HG02885 (cell line): ENCODE measurements at regions not wholly inside any gene's neighbourhood (a gene's known extent, or its start where the extent isn't known, plus 50 kb on each side); places are given as distances from the start of the nearest gene placed in this dataset.

Source experiments
- ATAC-seq: cut with Tn5 transposase; IDR thresholded peaks from one replicate; pipeline ENCODE4 v1.9.1; 2021; ENCODE audit warnings: mild to moderate bottlenecking; ENCODE audit not compliant: unreplicated experiment, poor library complexity

DNA sequence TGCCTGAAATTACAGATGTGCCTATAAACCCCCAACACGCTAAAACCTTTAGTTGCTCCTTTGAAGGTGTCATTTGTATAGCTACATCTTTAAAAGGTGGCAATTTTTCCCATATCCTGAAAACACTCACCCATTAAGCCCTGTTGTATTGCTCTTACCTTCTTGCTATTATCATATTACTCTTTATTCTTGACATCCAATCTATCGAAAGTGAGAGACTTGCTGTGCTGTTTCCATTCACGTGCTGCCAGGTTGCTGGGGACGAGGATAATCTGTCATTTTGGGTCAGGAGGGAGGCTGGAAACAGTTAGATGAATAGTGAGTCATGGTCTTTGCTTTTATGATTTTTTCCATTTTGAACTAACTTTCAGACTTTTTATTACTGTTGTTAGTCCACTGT, 213.0 kb upstream of the PRMT6 start:
- no peak for ATAC-seq

DNA sequence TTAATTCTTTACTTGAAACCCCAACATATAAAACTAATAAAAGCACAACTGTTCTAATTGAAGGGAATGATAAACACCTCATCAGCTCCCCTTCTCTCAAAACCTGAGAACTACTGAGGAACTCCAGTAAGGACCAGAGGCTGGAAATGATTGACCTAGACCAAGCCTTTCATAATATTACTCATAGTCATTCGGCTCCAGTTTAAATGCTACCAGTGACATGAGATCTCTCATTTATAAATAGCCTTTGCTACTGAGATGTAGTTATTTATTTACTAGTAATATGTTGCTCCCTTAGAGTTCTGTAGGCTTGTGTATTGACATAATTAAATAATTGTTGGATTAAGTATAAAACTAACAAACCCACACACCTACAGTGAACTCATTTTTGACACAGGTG, 209.8 kb upstream of the PRMT6 start:
- peak; percentile 56 for ATAC-seq

DNA sequence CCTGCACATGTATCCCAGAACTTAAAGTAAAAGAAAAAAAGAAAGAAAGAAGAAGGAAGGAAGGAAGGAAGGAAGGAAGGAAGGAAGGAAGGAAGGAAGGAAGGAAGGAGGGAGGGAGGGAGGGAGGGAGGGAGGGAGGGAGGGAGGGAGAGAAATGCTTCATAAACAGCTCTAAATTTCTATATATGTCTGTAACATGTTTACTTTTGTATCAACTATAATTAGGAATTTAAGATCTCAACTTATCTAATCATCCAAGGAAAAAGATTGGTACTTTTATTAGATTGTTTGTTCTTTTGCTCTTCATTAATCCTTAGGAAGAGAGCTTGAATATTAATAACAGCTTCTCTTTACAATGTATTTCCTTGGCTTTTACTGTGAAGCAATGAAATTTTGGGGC, 195.4 kb upstream of the PRMT6 start:
- ATAC-seq, result no peak

DNA sequence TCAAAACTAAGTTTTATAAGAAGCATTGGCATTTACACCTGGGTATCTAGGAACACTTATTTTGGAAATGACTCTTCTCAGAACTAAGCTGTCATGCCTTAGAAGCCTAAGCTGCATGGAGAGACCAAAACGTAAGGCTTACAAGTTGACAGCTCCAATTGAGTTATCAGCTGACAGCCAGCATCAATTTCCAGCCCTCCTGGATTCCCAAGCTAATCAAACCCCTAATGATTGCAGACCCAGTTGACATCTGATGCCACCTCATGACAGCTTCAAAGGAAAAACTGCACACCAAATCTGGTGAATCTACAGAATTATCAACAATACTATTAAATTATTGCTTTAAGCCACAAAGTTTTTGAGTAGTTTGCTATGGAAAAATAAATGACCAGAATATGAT, 187.6 kb upstream of the PRMT6 start:
- ATAC-seq, result no peak

DNA sequence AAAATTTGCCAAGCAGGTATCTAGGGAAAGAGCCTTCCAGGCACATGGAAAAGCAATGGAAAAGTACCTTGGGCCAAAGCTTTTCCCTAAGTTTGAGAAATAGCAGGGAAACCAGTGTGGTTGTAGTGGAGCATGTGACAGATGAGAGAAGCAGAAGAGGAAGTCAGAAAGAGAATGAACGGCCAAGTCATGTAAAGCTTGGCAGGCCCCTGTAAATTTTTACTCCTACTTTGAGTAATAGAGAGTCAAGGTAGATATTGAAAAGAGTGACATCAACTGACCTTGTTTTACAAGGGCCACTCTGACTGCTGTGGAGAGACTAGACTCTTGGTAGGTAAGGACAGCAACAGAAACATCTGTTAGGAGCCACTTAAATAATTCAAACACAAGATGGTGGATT, 180.9 kb upstream of the PRMT6 start:
- ATAC-seq, result peak; percentile 81

DNA sequence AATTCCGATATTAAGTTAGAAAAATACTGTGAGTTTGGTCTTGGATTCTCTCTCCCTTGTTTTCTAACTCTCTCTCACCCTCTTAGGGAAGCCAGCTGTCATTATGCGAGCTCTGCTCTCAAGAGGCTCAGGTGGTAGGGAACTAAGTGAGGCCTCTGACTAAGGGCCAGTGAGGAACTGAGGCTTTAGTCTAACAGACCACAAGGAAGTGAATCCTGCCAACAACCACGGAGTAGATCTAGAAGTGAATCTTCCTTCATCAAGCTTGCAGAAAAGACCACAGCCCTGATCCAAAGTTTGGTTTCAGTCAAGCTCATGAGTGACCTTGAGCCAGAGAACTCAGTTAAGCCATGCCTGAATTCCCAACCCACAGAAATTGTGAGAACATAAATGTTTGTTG, 180.1 kb upstream of the PRMT6 start:
- peak; percentile 65 for ATAC-seq

DNA sequence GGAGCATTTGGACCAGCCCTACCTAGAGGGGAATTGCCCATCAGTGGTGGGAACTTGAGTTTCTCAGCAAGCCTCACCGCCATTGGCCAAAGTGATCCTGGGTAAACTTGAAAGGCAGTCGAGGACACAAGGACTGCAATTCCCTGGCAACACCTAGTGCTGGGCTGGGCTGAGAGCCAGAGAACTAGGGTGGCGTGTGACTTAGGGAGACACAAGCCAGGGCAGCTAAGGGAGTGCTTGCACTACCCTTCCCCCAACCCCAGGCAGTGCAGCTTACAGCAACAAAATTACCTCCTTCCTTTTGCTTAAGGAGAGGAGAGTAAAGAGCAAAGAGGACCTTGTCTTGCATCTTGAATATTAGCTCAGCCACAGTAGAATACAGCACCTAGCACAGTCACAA, 176.9 kb upstream of the PRMT6 start:
- no peak for ATAC-seq

DNA sequence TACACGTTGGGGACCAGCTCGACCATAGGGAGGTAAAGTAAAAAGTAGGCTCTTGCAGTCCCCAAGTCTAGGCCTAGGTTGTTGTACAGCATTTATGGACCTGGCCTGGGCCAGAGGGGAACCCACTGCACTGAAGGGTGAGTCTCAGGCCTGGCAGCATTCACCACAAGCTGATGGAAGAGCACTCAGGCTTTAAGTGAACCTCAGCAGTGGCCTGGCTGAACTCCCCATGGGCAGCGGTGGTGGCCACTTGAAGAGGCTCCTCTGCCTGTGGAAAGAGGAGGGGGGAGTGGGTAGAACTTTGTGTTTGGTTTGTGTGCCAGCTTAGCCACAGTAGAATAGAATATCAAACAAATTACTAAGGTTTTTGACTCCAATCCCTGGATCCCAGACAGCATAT, 176.2 kb upstream of the PRMT6 start:
- no peak for ATAC-seq

DNA sequence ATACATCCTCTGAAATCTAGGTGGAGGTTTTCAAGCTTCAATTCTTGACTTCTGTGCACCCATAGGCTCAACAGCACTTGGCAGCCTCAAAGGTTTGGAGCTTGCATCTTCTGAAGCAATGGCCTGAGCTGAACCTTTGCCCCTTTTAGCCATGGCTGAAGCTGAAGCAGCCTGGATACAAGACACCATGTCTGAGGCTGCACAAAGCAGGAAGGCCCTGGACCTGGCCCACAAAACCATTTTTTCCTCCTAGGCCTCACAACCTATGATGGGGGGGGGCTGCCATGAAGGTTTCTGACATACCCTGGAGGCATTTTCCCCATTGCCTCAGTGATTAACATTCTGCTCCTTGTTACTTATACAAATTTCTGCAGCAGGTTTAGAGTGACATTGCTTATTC, 173.3 kb upstream of the PRMT6 start:
- no peak for ATAC-seq

DNA sequence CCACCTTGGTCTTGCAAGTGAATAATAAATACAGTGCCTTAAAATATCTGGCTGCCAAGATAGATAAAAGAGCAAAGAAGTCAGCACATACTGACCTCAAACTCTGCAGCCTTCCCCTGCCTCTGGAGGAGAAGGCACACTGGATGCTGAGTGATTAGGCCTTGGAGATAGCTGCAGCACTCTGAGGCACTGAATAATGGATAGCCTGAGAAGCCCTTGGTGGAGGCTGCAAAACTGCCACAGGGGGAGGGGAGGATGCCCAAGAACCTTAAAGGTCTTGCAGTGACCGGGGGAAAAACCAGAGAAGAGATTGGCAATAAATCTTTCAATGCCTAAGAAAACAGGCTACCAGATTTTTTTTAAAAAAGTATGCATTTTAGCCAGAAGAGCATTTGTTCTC, 167.4 kb upstream of the PRMT6 start:
- no peak for ATAC-seq

DNA sequence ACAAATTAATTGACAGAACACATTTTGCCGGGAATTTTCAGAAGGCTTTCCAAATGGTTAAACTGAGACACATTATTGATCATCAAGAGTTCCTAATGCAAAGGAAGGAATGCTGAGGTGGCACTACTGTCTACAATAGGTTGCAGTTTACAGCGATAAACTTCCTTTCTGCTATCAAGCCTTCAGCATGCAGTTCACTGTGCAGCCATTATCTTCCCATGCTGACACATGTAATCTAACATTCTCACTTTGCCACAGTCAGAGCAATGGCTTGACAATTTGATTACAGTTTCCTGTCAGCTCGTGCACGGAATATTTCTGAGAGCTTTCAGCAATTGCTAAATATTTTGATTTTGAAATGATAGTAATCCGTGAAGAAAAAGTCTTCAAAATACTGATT, 166.9 kb upstream of the PRMT6 start:
- ATAC-seq, result no peak

DNA sequence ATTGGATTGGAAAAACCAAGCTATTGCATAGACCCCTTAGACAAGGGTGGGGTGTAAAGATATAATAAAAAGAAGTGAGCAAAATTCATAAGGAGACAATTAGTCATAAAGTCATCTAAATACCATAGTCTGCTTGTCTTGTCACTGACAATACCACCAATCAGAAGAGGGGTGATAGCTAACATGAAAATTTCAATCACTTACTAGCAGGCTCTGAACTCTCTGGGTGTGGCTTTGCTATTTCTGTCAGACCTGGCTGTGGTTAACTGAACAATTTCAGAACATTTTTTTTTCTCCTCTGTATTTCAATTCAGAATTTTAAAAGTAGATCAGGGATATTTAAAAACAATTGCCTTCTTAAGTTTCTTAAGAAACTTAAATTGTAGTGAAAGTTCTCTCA, 158.5 kb upstream of the PRMT6 start:
- ATAC-seq, result peak; percentile 76

DNA sequence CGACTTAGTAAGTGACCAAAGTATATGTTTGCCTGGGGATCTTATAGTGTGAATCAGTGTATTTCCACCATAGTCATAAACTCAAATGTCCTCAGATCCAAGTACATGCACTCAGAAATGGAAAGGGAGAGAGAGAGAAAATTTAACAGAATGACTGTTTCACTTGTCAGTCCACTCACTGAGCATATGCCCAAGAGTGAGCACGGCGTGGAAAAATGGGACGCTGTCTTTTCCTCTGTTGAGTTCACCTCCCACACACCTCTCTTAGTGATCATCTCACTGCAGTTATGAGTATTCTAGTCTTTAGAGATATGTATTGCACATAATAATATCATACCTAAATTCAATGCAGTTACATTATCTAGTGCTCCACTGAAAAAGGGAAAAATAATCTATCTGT, 156.8 kb upstream of the PRMT6 start:
- no peak for ATAC-seq

DNA sequence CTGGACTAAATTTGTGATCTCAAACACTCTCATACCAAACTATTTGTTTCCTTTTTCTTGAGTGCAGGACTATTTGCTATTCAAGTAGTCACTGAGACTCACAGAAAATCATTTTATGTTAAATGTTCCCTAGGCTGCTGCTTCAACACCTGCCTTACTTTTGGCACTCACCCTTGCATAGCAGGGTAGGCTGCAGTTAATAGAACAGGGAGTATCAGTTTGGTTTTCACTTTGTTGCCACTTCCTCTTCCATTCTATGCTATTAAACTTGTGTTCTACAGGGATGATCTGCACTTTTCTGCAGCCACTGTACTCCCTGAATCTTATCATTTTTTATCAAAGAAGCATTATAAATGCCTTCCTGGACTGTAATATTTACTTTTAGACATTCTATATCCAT, 148.7 kb upstream of the PRMT6 start:
- ATAC-seq, result peak; percentile 100

DNA sequence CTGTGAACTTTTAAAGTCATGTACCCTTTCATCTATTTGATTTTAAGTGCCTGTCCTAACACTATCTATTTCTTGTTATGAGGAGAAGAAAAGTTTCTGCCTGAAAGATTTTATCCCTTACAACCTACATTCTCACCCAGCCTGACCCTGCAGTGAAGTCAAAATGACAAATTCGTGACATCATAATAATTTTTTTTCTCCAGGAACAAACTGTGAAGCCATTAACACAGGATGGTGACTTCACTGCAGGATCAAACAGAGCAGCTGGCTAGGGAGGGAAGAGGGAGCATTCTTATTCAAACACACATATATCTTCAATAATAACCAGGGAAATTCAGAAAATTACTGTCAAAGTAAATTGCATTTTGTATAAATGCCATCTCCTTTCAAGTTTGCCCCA, 147.8 kb upstream of the PRMT6 start:
- ATAC-seq, result no peak

DNA sequence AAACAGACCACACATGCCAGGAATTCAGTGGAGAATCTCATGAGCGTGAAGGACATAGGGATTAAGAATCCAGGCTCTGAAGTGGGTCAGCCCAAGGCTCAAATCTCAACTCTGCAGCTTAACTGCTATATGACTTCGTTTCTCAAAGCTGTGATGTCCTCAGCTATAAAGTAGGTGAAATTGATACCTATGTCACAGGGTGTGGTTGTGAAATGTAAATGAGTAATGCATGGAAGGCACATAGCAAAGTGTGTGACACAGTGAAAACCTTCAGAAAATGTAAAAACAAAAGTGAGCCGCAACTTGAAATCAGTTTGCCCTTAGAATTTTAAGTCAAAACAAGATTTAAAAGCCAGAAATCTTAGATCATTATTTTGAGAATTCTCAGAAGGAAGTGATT, 145.7 kb upstream of the PRMT6 start:
- no peak for ATAC-seq

DNA sequence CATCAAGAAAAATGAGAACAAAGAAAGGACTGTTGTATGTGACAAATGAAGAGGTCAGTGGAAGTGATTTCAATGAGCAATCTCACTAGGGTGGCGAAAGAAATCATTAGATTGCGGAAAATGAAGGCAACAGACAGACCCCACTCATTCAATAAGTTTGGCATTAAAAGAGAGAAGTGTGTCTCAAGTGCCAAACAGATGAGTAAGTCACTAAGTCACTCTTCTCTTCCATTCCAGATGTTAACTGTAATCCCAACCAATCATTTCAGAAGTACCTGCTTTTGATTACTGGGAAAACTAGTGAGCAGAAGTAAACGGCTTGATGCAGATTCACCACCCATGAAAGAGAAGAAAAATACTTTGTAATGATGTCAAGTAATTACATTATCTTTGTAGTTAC, 144.3 kb upstream of the PRMT6 start:
- ATAC-seq, result no peak

DNA sequence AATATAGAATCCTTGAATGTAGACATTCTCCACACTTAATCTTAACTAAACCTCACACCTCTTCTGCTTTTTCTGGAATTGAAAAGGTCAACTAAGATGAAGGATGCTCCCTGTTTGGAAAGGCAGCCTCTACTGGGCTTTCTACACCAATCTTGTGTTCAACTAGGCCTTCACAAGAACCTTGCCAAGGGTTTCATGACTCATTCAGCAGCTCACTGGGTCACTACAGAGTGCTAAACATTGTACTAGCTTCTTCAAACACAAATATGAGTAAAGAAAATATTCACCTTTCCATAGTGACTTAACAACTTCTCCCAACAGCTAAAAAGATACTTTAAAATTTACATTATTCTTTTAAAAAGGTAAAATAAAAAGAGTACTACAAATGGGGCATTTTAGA, 135.3 kb upstream of the PRMT6 start:
- no peak for ATAC-seq

DNA sequence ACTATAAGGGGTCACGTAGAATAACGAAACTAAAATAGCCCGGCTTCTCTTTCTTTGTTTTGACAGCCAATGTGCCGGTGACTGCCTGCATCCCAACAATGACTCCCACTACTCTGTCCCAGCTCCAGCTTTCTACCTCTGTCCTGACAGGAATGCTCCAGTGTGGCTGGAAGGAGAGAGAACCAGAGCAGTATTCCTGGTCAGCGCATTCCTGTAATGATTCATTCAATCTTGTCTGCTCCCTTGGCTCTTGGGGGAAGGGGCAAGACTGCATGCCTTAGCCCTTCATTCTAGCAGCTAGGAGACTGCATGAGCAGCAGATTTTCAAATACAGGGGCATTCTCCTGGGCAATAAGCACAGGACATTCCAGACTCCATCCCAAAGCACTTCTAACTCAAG, 132.1 kb upstream of the PRMT6 start:
- ATAC-seq, result no peak

DNA sequence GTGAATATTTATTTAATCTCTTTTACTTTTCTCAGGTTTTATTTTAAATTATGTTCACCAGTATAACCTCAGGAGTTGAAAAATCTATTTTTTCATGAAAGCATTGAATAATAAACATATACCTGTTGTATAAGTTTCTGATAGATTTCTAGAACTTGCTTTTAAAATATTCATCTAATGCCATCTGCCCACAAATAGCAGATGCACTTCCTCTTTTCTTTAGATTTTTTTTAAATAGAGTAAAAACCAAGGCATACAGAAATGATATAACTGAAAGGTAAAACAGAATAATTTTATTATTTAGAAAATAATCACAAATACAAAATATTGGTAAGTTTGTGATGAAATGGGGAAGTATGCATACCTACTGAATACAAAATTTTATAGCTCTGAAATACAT, 130.7 kb upstream of the PRMT6 start:
- ATAC-seq, result no peak

DNA sequence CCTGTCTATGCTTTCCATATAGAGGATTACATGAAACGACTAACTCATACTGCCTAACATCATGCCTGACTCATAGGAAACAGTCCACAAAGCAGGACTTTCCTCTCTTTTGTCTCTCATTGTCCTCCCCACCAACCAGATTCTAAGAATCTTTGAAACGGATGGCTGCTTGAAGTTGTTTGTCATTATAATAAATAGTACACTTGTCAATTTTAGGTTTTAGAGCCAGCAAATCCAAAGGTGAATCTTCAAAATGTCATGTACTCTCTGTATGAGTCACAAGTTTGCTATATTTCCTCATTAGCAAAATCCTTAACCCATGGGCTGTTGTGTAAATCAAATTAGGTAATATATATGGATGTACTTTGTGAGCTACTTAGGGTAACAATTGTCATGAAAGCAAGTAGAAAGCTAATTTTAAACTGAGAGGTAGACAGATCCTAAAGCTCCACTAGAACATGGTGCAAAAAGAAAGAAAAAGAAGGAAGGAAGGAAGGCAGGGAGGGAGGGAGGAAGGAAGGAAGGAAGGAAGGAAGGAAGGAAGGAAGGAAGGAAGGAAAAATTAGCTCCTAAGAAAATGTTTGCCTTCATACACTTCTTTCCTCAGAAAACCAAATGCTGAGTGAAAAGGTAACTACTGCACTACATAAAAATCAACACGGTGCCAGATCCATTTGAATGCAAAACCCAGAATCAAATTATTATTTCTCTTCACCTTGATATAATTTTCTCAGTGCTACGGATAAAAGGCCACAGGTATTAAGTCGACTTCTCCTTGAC, 129.5 kb upstream of the PRMT6 start:
- ATAC-seq, result no peak

DNA sequence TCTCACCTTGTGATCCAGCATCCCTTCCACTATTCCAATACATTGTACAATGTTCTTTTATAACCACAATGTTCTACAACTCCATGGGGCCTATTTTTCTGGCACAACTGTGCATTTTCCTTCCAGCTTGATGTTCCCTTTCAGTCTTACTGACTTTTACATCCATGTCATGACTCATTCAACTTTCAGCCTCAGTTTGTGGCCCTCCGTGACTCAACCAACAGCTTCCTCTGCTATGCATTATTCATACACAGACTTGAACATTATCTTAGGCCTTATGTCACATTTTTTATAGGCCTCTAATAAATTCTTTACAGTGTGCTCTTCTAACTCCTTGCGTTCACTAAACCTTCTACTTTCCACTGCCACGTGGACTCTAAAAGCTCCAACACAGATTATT, 119.4 kb upstream of the PRMT6 start:
- no peak for ATAC-seq

DNA sequence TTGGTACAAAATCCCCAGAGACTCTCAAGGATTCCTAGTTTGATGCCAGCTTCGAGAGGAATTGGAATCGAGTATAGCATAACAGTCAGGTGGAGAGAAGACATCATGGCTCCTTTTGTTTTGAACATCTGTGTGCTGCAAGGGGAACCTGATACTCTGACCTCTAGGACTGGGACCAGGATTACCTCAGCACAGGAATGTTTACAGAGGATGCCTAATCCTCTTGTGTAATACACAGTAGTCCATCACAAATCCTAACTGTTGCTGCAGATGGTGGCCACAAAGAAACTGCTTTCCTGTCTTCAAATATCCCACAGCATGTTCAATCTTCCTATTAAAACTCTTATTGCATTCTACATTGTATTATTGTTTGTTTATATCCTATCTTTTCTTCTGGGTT, 111.8 kb upstream of the PRMT6 start:
- no peak for ATAC-seq
